ENCODE measurements at regions not wholly inside any gene's neighbourhood (a gene's known extent, or its start where the extent isn't known, plus 50 kb on each side); places are given as distances from the start of the nearest gene placed in this dataset.

DNA sequence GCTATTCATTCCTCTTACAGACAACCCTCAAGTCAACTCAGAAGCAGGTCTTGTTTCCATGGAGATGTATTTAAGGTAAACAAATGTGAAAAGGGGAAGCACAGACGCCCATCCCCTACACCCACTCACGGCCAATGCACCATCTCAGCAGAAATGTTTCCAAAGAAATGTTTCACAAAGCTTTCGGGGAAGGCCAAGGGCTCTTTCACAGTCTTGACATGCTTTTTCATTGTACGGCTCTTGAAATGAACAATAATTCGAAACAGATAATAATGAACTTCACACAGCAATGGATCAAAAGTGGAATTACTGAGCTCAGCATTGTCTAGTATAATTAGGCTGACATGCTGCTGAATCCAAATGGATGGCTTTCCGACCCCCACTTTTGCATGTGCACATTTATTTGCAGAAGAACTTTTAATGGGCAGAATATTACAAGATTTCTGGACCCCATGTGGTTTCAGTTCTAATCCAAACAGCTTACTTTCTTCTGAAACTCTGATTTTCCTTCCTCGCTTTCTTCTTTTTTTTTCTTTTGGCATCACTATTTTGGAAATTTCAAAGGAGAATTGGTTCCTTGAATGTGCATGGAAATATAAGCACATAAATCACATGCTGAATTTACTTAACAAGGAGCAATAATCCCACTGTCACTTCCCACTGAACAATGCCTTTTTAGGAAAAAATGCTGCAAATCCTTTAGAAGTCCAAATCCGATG lies 160.9 kb downstream of the SMIM20 start (continued):
- TF ChIP-seq, protein P1, sequence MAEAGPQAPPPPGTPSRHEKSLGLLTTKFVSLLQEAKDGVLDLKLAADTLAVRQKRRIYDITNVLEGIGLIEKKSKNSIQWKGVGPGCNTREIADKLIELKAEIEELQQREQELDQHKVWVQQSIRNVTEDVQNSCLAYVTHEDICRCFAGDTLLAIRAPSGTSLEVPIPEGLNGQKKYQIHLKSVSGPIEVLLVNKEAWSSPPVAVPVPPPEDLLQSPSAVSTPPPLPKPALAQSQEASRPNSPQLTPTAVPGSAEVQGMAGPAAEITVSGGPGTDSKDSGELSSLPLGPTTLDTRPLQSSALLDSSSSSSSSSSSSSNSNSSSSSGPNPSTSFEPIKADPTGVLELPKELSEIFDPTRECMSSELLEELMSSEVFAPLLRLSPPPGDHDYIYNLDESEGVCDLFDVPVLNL (IDR thresholded peaks at IDR 0.05; ENCODE audit: low read depth, low read length), result no peak
- peak; percentile 67; the same call in 1 of the 2 replicates for TF ChIP-seq CBX5 (IDR thresholded peaks at IDR 0.05; ENCODE audit: low read depth)
- no peak for TF ChIP-seq RAD51 (IDR thresholded peaks at IDR 0.05)
- TF ChIP-seq POU2F2 (IDR thresholded peaks at IDR 0.05; ENCODE audit: borderline replicate concordance, low read depth, low read length), result 0 out of 3 replicates have a peak, but pooled peaks have one; percentile 11
- TF ChIP-seq FOXK2 (IDR thresholded peaks at IDR 0.05), result no peak
- TF ChIP-seq STAT1 (conservative IDR thresholded peaks at IDR 0.05), result no peak
- no peak for TF ChIP-seq POLR2A (IDR thresholded peaks at IDR 0.05; ENCODE audit: low read depth, low read length)
- TF ChIP-seq ZBED1 (IDR thresholded peaks at IDR 0.05; ENCODE audit: borderline replicate concordance), result no peak
- TF ChIP-seq NFXL1 (IDR thresholded peaks at IDR 0.05; ENCODE audit: borderline replicate concordance), result no peak
- no peak for TF ChIP-seq HDGF (IDR thresholded peaks at IDR 0.05)
- TF ChIP-seq ETV6 (conservative IDR thresholded peaks at IDR 0.05 in 1 of 2, IDR thresholded peaks at IDR 0.05 in 1 of 2; ENCODE audit: borderline replicate concordance in 1 of 2, low read depth in 1 of 2), result peak in 1 of 2 experiments; percentile 18; a peak in 1 of 4 replicates
- no peak for TF ChIP-seq EZH2 (IDR thresholded peaks at IDR 0.05; ENCODE audit: borderline replicate concordance, control insufficient read depth, low read depth, low read length)
- TF ChIP-seq, protein P2, sequence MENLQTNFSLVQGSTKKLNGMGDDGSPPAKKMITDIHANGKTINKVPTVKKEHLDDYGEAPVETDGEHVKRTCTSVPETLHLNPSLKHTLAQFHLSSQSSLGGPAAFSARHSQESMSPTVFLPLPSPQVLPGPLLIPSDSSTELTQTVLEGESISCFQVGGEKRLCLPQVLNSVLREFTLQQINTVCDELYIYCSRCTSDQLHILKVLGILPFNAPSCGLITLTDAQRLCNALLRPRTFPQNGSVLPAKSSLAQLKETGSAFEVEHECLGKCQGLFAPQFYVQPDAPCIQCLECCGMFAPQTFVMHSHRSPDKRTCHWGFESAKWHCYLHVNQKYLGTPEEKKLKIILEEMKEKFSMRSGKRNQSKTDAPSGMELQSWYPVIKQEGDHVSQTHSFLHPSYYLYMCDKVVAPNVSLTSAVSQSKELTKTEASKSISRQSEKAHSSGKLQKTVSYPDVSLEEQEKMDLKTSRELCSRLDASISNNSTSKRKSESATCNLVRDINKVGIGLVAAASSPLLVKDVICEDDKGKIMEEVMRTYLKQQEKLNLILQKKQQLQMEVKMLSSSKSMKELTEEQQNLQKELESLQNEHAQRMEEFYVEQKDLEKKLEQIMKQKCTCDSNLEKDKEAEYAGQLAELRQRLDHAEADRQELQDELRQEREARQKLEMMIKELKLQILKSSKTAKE (IDR thresholded peaks at IDR 0.05; ENCODE audit: low read depth, poor library complexity, severe bottlenecking), result no peak
- TF ChIP-seq EGR1 (IDR thresholded peaks at IDR 0.05; ENCODE audit: borderline replicate concordance in 1 of 2, low read depth in 2 of 2, low read length in 2 of 2), result peak in 1 of 2 experiments; percentile 92; a peak in 2 of 3 replicates
- TF ChIP-seq SMC3 (IDR thresholded peaks at IDR 0.05; ENCODE audit: borderline replicate concordance, low read length), result no peak
- no peak for TF ChIP-seq MYC (IDR thresholded peaks at IDR 0.05; ENCODE audit: insufficient read depth, insufficient read length, insufficient replicate concordance, low read length, severe bottlenecking)
- TF ChIP-seq, protein P3, sequence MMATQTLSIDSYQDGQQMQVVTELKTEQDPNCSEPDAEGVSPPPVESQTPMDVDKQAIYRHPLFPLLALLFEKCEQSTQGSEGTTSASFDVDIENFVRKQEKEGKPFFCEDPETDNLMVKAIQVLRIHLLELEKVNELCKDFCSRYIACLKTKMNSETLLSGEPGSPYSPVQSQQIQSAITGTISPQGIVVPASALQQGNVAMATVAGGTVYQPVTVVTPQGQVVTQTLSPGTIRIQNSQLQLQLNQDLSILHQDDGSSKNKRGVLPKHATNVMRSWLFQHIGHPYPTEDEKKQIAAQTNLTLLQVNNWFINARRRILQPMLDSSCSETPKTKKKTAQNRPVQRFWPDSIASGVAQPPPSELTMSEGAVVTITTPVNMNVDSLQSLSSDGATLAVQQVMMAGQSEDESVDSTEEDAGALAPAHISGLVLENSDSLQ (IDR thresholded peaks at IDR 0.05), result no peak
- no peak for TF ChIP-seq TBL1XR1 (IDR thresholded peaks at IDR 0.05; ENCODE audit: low read depth, low read length)
- TF ChIP-seq, protein P4, sequence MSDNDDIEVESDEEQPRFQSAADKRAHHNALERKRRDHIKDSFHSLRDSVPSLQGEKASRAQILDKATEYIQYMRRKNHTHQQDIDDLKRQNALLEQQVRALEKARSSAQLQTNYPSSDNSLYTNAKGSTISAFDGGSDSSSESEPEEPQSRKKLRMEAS (IDR thresholded peaks at IDR 0.05; ENCODE audit: low read depth, low read length), result no peak
- TF ChIP-seq NR2C2 (IDR thresholded peaks at IDR 0.05; ENCODE audit: borderline replicate concordance, control insufficient read depth, insufficient read length, low read depth), result no peak
- TF ChIP-seq CREB1 (IDR thresholded peaks at IDR 0.05; ENCODE audit: low read depth), result no peak
- no peak for TF ChIP-seq ESRRA (IDR thresholded peaks at IDR 0.05; ENCODE audit: low read length)
- TF ChIP-seq ZNF622 (IDR thresholded peaks at IDR 0.05), result no peak
